ENCODE measurements at regions not wholly inside any gene's neighbourhood (a gene's known extent, or its start where the extent isn't known, plus 50 kb on each side); places are given as distances from the start of the nearest gene placed in this dataset.

- no peaks in the 10 kb centered on the region for H3K9me3 ChIP-seq
- H3K27ac ChIP-seq, result no peak overlapping the region
- H3K27me3 ChIP-seq, result no peaks in the 10 kb centered on the region
- H3K4me1 ChIP-seq, result no peaks in the 10 kb centered on the region
- H3K4me3 ChIP-seq, result no peak overlapping the region
- no peak for TF ChIP-seq EP300 (IDR thresholded peaks at IDR 0.05)
- no peak for TF ChIP-seq CTCF (IDR thresholded peaks at IDR 0.05)
- TF ChIP-seq POLR2A (IDR thresholded peaks at IDR 0.05), result no peak
- no peak for TF ChIP-seq POLR2AphosphoS5 (IDR thresholded peaks at IDR 0.05)
- ATAC-seq, result no peak
- H3K36me3 ChIP-seq, result no peaks in the 10 kb centered on the region
- 67 to 82% methylated on average over 1 of the region's 1 CpG for WGBS, 2 donors (ENCODE audit: low coverage in 1 of 2)
Measured at GRCh38 chr2:133947057-133947456, 306.8 kb upstream of the MGAT5 start.

- no peaks in the 10 kb centered on the region for H3K4me1 ChIP-seq
- H3K27ac ChIP-seq, result no peak overlapping the region
- no peaks in the 10 kb centered on the region for H3K27me3 ChIP-seq
- no peak overlapping the region for H3K4me3 ChIP-seq
- TF ChIP-seq CTCF (IDR thresholded peaks at IDR 0.05) (no peak), EP300 (IDR thresholded peaks at IDR 0.05) (no peak), POLR2A (IDR thresholded peaks at IDR 0.05) (no peak), POLR2AphosphoS5 (IDR thresholded peaks at IDR 0.05) (no peak)
- H3K9me3 ChIP-seq, result no peaks in the 10 kb centered on the region
- no peaks in the 10 kb centered on the region for H3K36me3 ChIP-seq
- no peak for ATAC-seq
- 17 to 67% methylated on average over 2 of the region's 2 CpGs for WGBS, 2 donors (ENCODE audit: low coverage in 1 of 2)
Measured at GRCh38 chr2:133948610-133949290, 305.1 kb upstream of the MGAT5 start.

GRCh38 chr2:133949595-133949994 is 304.3 kb upstream of the MGAT5 start:
- no peak for TF ChIP-seq POLR2AphosphoS5 (IDR thresholded peaks at IDR 0.05)
- TF ChIP-seq CTCF (IDR thresholded peaks at IDR 0.05), result no peak
- no peak for TF ChIP-seq EP300 (IDR thresholded peaks at IDR 0.05)
- no peak for TF ChIP-seq POLR2A (IDR thresholded peaks at IDR 0.05)
- no peak overlapping the region for H3K4me3 ChIP-seq
- WGBS, 2 donors (ENCODE audit: low coverage in 1 of 2), result 79 to 92% methylated on average over 2 to 3 of the region's 3 CpGs
- no peaks in the 10 kb centered on the region for H3K27me3 ChIP-seq
- no peak for ATAC-seq
- H3K27ac ChIP-seq, result no peak overlapping the region
- H3K9me3 ChIP-seq, result no peaks in the 10 kb centered on the region
- no peaks in the 10 kb centered on the region for H3K4me1 ChIP-seq
- H3K36me3 ChIP-seq, result no peaks in the 10 kb centered on the region

GRCh38 chr2:133951209-133951608 is 302.7 kb upstream of the MGAT5 start:
- Histone ChIP-seq H3K4me3 (no peak overlapping the region), H3K27ac (no peak overlapping the region), H3K9me3 (no peaks in the 10 kb centered on the region), H3K36me3 (no peaks in the 10 kb centered on the region), H3K27me3 (no peaks in the 10 kb centered on the region), H3K4me1 (peaks cover 0 to 2% (median 0%) of the 10 kb centered on the region in 3 donors)
- no peak for ATAC-seq
- WGBS, 2 donors (ENCODE audit: low coverage in 1 of 2), result 100% methylated on average over 1 of the region's 1 CpG
- no peak for TF ChIP-seq POLR2A (IDR thresholded peaks at IDR 0.05)
- TF ChIP-seq POLR2AphosphoS5 (IDR thresholded peaks at IDR 0.05), result no peak
- TF ChIP-seq EP300 (IDR thresholded peaks at IDR 0.05), result no peak
- TF ChIP-seq CTCF (IDR thresholded peaks at IDR 0.05), result no peak

GRCh38 chr2:133952420-133952819 is 301.5 kb upstream of the MGAT5 start:
- TF ChIP-seq CTCF (IDR thresholded peaks at IDR 0.05) (no peak), EP300 (IDR thresholded peaks at IDR 0.05) (no peak), POLR2AphosphoS5 (IDR thresholded peaks at IDR 0.05) (no peak), POLR2A (IDR thresholded peaks at IDR 0.05) (no peak)
- H3K9me3 ChIP-seq, result no peaks in the 10 kb centered on the region
- peaks cover 0 to 2% (median 0%) of the 10 kb centered on the region in 3 donors for H3K4me1 ChIP-seq
- H3K27me3 ChIP-seq, result no peaks in the 10 kb centered on the region
- H3K4me3 ChIP-seq, result no peak overlapping the region
- H3K36me3 ChIP-seq, result no peaks in the 10 kb centered on the region
- ATAC-seq, result no peak
- no peak overlapping the region for H3K27ac ChIP-seq
- 65 to 66% methylated on average over 2 of the region's 2 CpGs for WGBS, 2 donors (ENCODE audit: low coverage in 1 of 2)

Measured in gastroesophageal sphincter (tissue), 4 donors.